H1 (cell line): ENCODE measurements at regions not wholly inside any gene's neighbourhood (a gene's known extent, or its start where the extent isn't known, plus 50 kb on each side); places are given as distances from the start of the nearest gene placed in this dataset.

Experiments used
- ASH2L ChIP-seq: fragments of 200-600, 300-600 bp; sonication (generic); IDR thresholded peaks from one replicate; pipeline ENCODE4 v1.7.1; 2017; ENCODE audit warnings: low read length
- BACH1 ChIP-seq: IDR thresholded peaks from 2 replicates; pipeline ENCODE4 v1.6.1; 2012; ENCODE audit warnings: low read length, improper control_type of control experiment
- BCL11A ChIP-seq, 2 experiments: IDR thresholded peaks; one replicate each; pipeline ENCODE4 v1.6.1; 2011; ENCODE audit warnings: low read depth in 2 of 2, low read length in 2 of 2, mild to moderate bottlenecking in 2 of 2
- CREB1 ChIP-seq: IDR thresholded peaks from 2 replicates; pipeline ENCODE4 v1.6.1; 2012; ENCODE audit warnings: inconsistent platforms
- TF ChIP-seq, protein P1 (sequence below): fragments of 300-600 bp; sonication (generic); IDR thresholded peaks from 2 replicates; pipeline ENCODE4 v1.7.1; 2012; ENCODE audit warnings: low read length, moderate library complexity, mild to moderate bottlenecking, inconsistent platforms; ENCODE audit not compliant: insufficient replicate concordance

- TF ChIP-seq, protein P1, sequence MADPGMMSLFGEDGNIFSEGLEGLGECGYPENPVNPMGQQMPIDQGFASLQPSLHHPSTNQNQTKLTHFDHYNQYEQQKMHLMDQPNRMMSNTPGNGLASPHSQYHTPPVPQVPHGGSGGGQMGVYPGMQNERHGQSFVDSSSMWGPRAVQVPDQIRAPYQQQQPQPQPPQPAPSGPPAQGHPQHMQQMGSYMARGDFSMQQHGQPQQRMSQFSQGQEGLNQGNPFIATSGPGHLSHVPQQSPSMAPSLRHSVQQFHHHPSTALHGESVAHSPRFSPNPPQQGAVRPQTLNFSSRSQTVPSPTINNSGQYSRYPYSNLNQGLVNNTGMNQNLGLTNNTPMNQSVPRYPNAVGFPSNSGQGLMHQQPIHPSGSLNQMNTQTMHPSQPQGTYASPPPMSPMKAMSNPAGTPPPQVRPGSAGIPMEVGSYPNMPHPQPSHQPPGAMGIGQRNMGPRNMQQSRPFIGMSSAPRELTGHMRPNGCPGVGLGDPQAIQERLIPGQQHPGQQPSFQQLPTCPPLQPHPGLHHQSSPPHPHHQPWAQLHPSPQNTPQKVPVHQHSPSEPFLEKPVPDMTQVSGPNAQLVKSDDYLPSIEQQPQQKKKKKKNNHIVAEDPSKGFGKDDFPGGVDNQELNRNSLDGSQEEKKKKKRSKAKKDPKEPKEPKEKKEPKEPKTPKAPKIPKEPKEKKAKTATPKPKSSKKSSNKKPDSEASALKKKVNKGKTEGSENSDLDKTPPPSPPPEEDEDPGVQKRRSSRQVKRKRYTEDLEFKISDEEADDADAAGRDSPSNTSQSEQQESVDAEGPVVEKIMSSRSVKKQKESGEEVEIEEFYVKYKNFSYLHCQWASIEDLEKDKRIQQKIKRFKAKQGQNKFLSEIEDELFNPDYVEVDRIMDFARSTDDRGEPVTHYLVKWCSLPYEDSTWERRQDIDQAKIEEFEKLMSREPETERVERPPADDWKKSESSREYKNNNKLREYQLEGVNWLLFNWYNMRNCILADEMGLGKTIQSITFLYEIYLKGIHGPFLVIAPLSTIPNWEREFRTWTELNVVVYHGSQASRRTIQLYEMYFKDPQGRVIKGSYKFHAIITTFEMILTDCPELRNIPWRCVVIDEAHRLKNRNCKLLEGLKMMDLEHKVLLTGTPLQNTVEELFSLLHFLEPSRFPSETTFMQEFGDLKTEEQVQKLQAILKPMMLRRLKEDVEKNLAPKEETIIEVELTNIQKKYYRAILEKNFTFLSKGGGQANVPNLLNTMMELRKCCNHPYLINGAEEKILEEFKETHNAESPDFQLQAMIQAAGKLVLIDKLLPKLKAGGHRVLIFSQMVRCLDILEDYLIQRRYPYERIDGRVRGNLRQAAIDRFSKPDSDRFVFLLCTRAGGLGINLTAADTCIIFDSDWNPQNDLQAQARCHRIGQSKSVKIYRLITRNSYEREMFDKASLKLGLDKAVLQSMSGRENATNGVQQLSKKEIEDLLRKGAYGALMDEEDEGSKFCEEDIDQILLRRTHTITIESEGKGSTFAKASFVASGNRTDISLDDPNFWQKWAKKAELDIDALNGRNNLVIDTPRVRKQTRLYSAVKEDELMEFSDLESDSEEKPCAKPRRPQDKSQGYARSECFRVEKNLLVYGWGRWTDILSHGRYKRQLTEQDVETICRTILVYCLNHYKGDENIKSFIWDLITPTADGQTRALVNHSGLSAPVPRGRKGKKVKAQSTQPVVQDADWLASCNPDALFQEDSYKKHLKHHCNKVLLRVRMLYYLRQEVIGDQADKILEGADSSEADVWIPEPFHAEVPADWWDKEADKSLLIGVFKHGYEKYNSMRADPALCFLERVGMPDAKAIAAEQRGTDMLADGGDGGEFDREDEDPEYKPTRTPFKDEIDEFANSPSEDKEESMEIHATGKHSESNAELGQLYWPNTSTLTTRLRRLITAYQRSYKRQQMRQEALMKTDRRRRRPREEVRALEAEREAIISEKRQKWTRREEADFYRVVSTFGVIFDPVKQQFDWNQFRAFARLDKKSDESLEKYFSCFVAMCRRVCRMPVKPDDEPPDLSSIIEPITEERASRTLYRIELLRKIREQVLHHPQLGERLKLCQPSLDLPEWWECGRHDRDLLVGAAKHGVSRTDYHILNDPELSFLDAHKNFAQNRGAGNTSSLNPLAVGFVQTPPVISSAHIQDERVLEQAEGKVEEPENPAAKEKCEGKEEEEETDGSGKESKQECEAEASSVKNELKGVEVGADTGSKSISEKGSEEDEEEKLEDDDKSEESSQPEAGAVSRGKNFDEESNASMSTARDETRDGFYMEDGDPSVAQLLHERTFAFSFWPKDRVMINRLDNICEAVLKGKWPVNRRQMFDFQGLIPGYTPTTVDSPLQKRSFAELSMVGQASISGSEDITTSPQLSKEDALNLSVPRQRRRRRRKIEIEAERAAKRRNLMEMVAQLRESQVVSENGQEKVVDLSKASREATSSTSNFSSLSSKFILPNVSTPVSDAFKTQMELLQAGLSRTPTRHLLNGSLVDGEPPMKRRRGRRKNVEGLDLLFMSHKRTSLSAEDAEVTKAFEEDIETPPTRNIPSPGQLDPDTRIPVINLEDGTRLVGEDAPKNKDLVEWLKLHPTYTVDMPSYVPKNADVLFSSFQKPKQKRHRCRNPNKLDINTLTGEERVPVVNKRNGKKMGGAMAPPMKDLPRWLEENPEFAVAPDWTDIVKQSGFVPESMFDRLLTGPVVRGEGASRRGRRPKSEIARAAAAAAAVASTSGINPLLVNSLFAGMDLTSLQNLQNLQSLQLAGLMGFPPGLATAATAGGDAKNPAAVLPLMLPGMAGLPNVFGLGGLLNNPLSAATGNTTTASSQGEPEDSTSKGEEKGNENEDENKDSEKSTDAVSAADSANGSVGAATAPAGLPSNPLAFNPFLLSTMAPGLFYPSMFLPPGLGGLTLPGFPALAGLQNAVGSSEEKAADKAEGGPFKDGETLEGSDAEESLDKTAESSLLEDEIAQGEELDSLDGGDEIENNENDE = no peak
- TF ChIP-seq BCL11A (IDR thresholded peaks at IDR 0.05; ENCODE audit: low read depth in 2 of 2, low read length in 2 of 2) (no peak), ASH2L (no peak), BACH1 (no peak), CREB1 (no peak)
Observed at GRCh38 chr19:46927106-46927505, 66.3 kb downstream of the ARHGAP35 start (continued).
